DMS153 (cell line): ENCODE measurements at regions not wholly inside any gene's neighbourhood (a gene's known extent, or its start where the extent isn't known, plus 50 kb on each side); places are given as distances from the start of the nearest gene placed in this dataset.
A peak's percentile ranks its signal among the peaks of the same experiment; 100 is the strongest.

Experiments
- DNase-seq: peaks from one replicate; lab custom pipeline; 2025; lab: John Stamatoyannopoulos, UW

- DNase-seq = no peak
These were observed 109.5 kb upstream of the TMC3 start for GRCh38 chr15:81483496-81483895.

- no peak for DNase-seq
These were observed 107.3 kb upstream of the TMC3 start for GRCh38 chr15:81481346-81481745.

- DNase-seq = peak; percentile 11
These were observed 106.6 kb upstream of the TMC3 start for GRCh38 chr15:81480645-81481053.

- no peak for DNase-seq
These were observed 104.3 kb upstream of the TMC3 start for GRCh38 chr15:81478354-81478753.

GRCh38 chr15:81475926-81476325 lies 101.9 kb upstream of the TMC3 start:
- no peak for DNase-seq

GRCh38 chr15:81475471-81475870 lies 101.5 kb upstream of the TMC3 start:
- DNase-seq = no peak

GRCh38 chr15:81473946-81474345 lies 99.9 kb upstream of the TMC3 start:
- DNase-seq = no peak

GRCh38 chr15:81473177-81473576 lies 99.2 kb upstream of the TMC3 start:
- DNase-seq = no peak

- no peak for DNase-seq
These were observed 97.1 kb upstream of the TMC3 start for GRCh38 chr15:81471151-81471550.

- DNase-seq = no peak
These were observed 95.1 kb upstream of the TMC3 start for GRCh38 chr15:81469154-81469553.

- DNase-seq = no peak
These were observed 92.7 kb upstream of the TMC3 start for GRCh38 chr15:81466741-81467140.

- DNase-seq = no peak
These were observed 80.0 kb upstream of the TMC3 start for GRCh38 chr15:81454024-81454423.

- DNase-seq = no peak
These were observed 76.7 kb upstream of the TMC3 start for GRCh38 chr15:81450721-81451120.

- DNase-seq = no peak
These were observed 75.9 kb upstream of the TMC3 start for GRCh38 chr15:81449836-81450474.

GRCh38 chr15:81443040-81443820 lies 69.2 kb upstream of the TMC3 start:
- no peak for DNase-seq

GRCh38 chr15:81442454-81442853 lies 68.4 kb upstream of the TMC3 start:
- DNase-seq = no peak

GRCh38 chr15:81434851-81435250 lies 60.8 kb upstream of the TMC3 start:
- no peak for DNase-seq

- DNase-seq = no peak
These were observed 59.4 kb upstream of the TMC3 start for GRCh38 chr15:81433462-81433861.

GRCh38 chr15:81432179-81432578 lies 58.2 kb upstream of the TMC3 start:
- DNase-seq = no peak

- DNase-seq = no peak
These were observed 53.2 kb upstream of the TMC3 start for GRCh38 chr15:81427176-81427575.

- DNase-seq = no peak
These were observed 51.9 kb upstream of the TMC3 start for GRCh38 chr15:81425905-81426304.
